ENCODE measurements at regions not wholly inside any gene's neighbourhood (a gene's known extent, or its start where the extent isn't known, plus 50 kb on each side); places are given as distances from the start of the nearest gene placed in this dataset.

DNA sequence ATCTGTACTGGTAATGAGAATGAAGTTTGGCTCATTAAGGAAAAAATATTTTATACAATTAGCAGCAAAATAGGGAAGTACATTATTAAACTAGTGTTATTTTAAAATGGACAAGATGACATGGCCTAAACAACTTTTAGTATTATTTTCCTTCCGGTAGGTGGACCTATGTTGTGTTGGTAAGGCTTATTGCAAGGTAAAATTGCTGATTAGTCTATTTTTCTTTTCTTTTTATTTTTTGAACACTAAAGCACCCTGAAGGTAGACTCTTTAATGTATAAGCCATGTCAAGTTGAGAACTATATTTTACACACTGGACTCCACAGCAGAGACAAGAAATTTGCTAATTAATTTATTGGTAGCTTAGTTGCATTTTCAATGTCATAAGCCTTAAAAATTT lies 239.5 kb upstream of the POT1 start (continued):
- TF ChIP-seq REST (IDR thresholded peaks at IDR 0.05; ENCODE audit: unreplicated experiment) = no peak
- TF ChIP-seq ZNF331 (CRISPR knock-in tag; IDR thresholded peaks at IDR 0.05; ENCODE audit: low read depth) = no peak
- TF ChIP-seq, protein P1, sequence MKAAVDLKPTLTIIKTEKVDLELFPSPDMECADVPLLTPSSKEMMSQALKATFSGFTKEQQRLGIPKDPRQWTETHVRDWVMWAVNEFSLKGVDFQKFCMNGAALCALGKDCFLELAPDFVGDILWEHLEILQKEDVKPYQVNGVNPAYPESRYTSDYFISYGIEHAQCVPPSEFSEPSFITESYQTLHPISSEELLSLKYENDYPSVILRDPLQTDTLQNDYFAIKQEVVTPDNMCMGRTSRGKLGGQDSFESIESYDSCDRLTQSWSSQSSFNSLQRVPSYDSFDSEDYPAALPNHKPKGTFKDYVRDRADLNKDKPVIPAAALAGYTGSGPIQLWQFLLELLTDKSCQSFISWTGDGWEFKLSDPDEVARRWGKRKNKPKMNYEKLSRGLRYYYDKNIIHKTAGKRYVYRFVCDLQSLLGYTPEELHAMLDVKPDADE (IDR thresholded peaks at IDR 0.05) = no peak
- no peak for TF ChIP-seq CTCF (conservative IDR thresholded peaks at IDR 0.05; ENCODE audit: low read depth in 2 of 2)
- TF ChIP-seq STAT1 (IDR thresholded peaks at IDR 0.05; ENCODE audit: unreplicated experiment) = no peak
- TF ChIP-seq JUNB (IDR thresholded peaks at IDR 0.05; ENCODE audit: unreplicated experiment) = no peak
- no peak for TF ChIP-seq POLR2AphosphoS5 (IDR thresholded peaks at IDR 0.05; ENCODE audit: low read depth)
- no peak for TF ChIP-seq NANOG (IDR thresholded peaks at IDR 0.05; ENCODE audit: borderline replicate concordance)
- TF ChIP-seq CREB1 (CRISPR knock-in tag; IDR thresholded peaks at IDR 0.05; ENCODE audit: low read depth) = no peak
- no peak for TF ChIP-seq ZNF114 (CRISPR knock-in tag; IDR thresholded peaks at IDR 0.05)

DNA sequence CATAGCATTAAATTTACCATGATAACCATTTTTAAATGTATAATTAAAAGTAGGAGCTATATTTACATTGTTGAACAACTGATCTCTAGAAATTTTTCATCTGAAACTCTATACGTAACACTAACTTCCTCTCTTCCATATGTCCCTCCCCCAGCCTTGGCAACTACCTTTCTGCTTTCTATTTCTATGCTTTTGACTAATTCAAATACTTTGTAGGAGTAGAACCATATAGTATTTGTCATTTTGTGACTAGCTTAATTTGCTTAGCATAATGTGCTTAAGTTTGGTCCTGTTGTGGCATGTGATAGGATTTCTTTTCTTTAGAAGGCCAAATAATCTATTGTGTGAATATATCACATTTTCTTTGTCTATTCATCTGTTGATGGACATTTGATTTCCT lies 225.3 kb upstream of the POT1 start:
- Mint-ChIP-seq H3K27ac (no peak overlapping the region), H3K9me3 (no peaks in the 10 kb centered on the region), H3K4me1 (no peaks in the 10 kb centered on the region), H3K4me3 (no peak overlapping the region), H3K27me3 (ENCODE audit: insufficient read depth, low read depth, poor library complexity) (no peaks in the 10 kb centered on the region), H3K36me3 (ENCODE audit: low read depth) (no peaks in the 10 kb centered on the region)
- no peaks in the 10 kb centered on the region for H3K9me2 ChIP-seq (ENCODE audit: insufficient read depth)
- no peaks in the 10 kb centered on the region for H3K79me2 ChIP-seq (replicated peaks; ENCODE audit: insufficient read depth)
- no peak for ATAC-seq
- H4K20me1 ChIP-seq (replicated peaks; ENCODE audit: insufficient read depth) = no peaks in the 10 kb centered on the region
- no peaks in the 10 kb centered on the region for H3K36me3 ChIP-seq (ENCODE audit: insufficient read depth)
- H3F3A ChIP-seq (replicated peaks; ENCODE audit: low read depth) = no peaks in the 10 kb centered on the region
- no peaks in the 10 kb centered on the region for H3K4me1 ChIP-seq (ENCODE audit: insufficient read depth)
- no peaks in the 10 kb centered on the region for H3K27me3 ChIP-seq (ENCODE audit: insufficient read depth)
- no peak overlapping the region for H3K4me3 ChIP-seq
- no peak for DNase-seq (ENCODE audit: low spot score)
- H2AFZ ChIP-seq = no peak overlapping the region
- H3K27ac ChIP-seq (ENCODE audit: low read depth) = no peak overlapping the region
- H3K4me2 ChIP-seq = no peak overlapping the region
- TF ChIP-seq NANOG (IDR thresholded peaks at IDR 0.05; ENCODE audit: borderline replicate concordance) (no peak), STAT1 (IDR thresholded peaks at IDR 0.05; ENCODE audit: unreplicated experiment) (no peak), CREB1 (CRISPR knock-in tag; IDR thresholded peaks at IDR 0.05; ENCODE audit: low read depth) (no peak), JUNB (IDR thresholded peaks at IDR 0.05; ENCODE audit: unreplicated experiment) (no peak), REST (IDR thresholded peaks at IDR 0.05; ENCODE audit: unreplicated experiment) (no peak), EZH2phosphoT487 (IDR thresholded peaks at IDR 0.05; ENCODE audit: unreplicated experiment) (no peak), EZH2 (IDR thresholded peaks at IDR 0.05; ENCODE audit: low read depth, unreplicated experiment) (no peak), CTCF (conservative IDR thresholded peaks at IDR 0.05; ENCODE audit: low read depth in 2 of 2) (no peak), POLR2AphosphoS5 (IDR thresholded peaks at IDR 0.05; ENCODE audit: low read depth) (no peak), ZNF114 (CRISPR knock-in tag; IDR thresholded peaks at IDR 0.05) (no peak), ZNF331 (CRISPR knock-in tag; IDR thresholded peaks at IDR 0.05; ENCODE audit: low read depth) (no peak)
- TF ChIP-seq, protein P1 (IDR thresholded peaks at IDR 0.05) = no peak

Measured in GM23338 (cell line).